Astrocyte (in vitro differentiated cells and primary cell): ENCODE measurements at regions not wholly inside any gene's neighbourhood (a gene's known extent, or its start where the extent isn't known, plus 50 kb on each side); places are given as distances from the start of the nearest gene placed in this dataset.

Experiments
- EZH2 ChIP-seq: IDR thresholded peaks from 2 replicates; pipeline ENCODE4 v1.6.1; 2012; ENCODE audit warnings: mild to moderate bottlenecking, low read length, inconsistent platforms; ENCODE audit not compliant: insufficient read depth
- TF ChIP-seq, protein P1 (sequence below): IDR thresholded peaks from 2 replicates; pipeline ENCODE4 v1.5.1; 2011; ENCODE audit warnings: low read depth, mild to moderate bottlenecking, inconsistent platforms, low read length, moderate library complexity; ENCODE audit not compliant: insufficient read depth

DNA sequence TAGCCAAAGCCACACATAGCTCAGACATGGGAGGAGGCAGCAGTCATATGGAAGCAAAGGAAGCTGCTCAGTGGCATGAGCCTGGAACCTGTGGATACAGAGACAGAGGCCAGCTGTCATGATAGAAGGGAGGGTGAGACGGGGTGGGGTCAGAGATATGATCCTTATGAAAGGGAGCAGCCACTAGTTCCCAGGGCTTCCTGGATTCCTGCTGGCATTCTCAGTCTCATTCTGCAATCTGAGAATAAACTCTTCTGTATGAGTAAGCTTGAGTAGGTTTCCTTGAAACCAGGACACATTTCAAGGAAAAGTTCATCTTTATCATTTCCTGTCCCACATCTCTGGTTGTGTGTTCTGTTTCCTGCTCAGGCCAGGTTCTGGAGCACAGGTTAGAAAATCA, 220.2 kb upstream of the SNX19 start:
- TF ChIP-seq, protein P1, sequence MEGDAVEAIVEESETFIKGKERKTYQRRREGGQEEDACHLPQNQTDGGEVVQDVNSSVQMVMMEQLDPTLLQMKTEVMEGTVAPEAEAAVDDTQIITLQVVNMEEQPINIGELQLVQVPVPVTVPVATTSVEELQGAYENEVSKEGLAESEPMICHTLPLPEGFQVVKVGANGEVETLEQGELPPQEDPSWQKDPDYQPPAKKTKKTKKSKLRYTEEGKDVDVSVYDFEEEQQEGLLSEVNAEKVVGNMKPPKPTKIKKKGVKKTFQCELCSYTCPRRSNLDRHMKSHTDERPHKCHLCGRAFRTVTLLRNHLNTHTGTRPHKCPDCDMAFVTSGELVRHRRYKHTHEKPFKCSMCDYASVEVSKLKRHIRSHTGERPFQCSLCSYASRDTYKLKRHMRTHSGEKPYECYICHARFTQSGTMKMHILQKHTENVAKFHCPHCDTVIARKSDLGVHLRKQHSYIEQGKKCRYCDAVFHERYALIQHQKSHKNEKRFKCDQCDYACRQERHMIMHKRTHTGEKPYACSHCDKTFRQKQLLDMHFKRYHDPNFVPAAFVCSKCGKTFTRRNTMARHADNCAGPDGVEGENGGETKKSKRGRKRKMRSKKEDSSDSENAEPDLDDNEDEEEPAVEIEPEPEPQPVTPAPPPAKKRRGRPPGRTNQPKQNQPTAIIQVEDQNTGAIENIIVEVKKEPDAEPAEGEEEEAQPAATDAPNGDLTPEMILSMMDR, result no peak
- no peak for TF ChIP-seq EZH2
